Astrocyte (in vitro differentiated cells and primary cell): ENCODE measurements at regions not wholly inside any gene's neighbourhood (a gene's known extent, or its start where the extent isn't known, plus 50 kb on each side); places are given as distances from the start of the nearest gene placed in this dataset.

ENCODE experiments used
- CTCF ChIP-seq: IDR thresholded peaks from 2 replicates; pipeline ENCODE4 v1.5.1; 2011; ENCODE audit warnings: low read depth, mild to moderate bottlenecking, inconsistent platforms, low read length, moderate library complexity; ENCODE audit not compliant: insufficient read depth
- EZH2 ChIP-seq: IDR thresholded peaks from 2 replicates; pipeline ENCODE4 v1.6.1; 2012; ENCODE audit warnings: mild to moderate bottlenecking, low read length, inconsistent platforms; ENCODE audit not compliant: insufficient read depth

- TF ChIP-seq CTCF (no peak), EZH2 (no peak)
Observed at GRCh38 chr20:50245498-50246366, 55.1 kb downstream of the CEBPB start.
